Stimulated activated CD4-positive, alpha-beta T cell treated with anti-CD3 and anti-CD28 coated beads, Interleukin-15, amount 100 ng/mL, for 48 hours (primary cell): ENCODE measurements at regions not wholly inside any gene's neighbourhood (a gene's known extent, or its start where the extent isn't known, plus 50 kb on each side); places are given as distances from the start of the nearest gene placed in this dataset.

Experiments
- DNase-seq, 2 donors: peaks; one replicate each; pipeline ENCODE4 v3.0.0-alpha.2; 2020; ENCODE audit warnings: low read depth in 2 of 2

GRCh38 chr16:80300876-80301275 is 239.9 kb upstream of the DYNLRB2 start:
- no peak for DNase-seq

GRCh38 chr16:80300456-80300855 is 240.3 kb upstream of the DYNLRB2 start:
- DNase-seq = no peak

DNA sequence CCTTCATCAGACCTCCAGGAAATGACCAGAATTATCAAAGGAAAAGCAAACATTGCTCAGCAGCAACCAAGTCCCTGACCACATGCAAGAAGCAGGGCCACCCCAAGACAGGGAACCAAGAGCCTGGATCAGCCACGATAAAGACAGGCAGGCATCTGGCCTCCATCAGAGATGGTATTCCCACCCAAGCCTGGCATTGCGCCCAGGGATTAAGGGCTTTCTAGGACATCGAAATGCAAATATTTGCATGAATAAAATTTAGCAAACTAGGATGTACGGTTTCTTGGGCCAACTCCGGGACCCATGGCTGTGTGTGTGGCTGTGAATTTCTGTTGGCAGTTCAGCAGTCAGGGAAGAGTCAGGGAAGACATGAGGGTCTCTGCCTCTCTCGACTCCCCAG is 241.4 kb upstream of the DYNLRB2 start:
- no peak for DNase-seq

DNA sequence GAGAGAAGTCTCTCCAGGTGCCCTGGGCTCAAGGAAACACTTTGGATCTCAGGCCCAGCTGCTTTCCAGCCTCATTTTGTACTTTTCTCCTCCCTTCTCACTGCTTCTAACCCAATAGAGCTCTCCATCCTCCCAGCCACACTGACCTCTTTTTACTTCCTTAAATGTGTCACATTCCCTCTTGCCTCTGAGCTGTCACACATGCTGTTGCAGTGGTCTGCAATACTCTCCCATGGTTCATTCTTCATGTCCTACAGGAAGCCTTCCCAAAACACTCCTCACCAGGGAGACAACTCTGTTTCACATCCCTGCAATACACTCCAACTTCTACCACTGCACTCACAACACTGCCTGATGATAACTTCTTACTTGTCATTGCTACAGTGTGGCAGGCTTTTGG is 242.1 kb upstream of the DYNLRB2 start:
- no peak for DNase-seq

- DNase-seq = no peak
Measured at GRCh38 chr16:80296034-80296433, 244.8 kb upstream of the DYNLRB2 start.

- no peak for DNase-seq
Measured at GRCh38 chr16:80294172-80294571, 246.6 kb upstream of the DYNLRB2 start.

GRCh38 chr16:80288616-80289015 is 252.2 kb upstream of the DYNLRB2 start:
- no peak for DNase-seq

DNA sequence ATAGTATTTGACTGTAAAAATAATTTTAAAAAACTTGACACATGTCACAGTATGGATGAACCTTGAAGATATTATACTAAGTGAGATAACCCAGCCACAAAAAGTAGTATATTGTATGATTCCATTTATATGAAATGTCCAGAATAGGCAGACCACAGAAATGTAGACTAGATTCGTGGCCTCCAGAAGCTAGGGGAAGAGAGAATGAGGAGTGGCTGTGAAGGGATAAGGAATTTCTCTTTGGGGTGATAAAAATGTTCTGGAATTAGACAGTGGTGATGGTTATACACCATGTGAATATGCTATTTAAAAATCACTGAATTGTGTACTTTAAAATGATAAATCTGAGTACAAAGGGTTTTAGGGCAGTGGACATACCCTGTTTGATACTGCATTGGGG is 253.1 kb upstream of the DYNLRB2 start:
- DNase-seq = no peak

- DNase-seq = no peak
Measured at GRCh38 chr16:80285104-80285503, 255.7 kb upstream of the DYNLRB2 start.

DNA sequence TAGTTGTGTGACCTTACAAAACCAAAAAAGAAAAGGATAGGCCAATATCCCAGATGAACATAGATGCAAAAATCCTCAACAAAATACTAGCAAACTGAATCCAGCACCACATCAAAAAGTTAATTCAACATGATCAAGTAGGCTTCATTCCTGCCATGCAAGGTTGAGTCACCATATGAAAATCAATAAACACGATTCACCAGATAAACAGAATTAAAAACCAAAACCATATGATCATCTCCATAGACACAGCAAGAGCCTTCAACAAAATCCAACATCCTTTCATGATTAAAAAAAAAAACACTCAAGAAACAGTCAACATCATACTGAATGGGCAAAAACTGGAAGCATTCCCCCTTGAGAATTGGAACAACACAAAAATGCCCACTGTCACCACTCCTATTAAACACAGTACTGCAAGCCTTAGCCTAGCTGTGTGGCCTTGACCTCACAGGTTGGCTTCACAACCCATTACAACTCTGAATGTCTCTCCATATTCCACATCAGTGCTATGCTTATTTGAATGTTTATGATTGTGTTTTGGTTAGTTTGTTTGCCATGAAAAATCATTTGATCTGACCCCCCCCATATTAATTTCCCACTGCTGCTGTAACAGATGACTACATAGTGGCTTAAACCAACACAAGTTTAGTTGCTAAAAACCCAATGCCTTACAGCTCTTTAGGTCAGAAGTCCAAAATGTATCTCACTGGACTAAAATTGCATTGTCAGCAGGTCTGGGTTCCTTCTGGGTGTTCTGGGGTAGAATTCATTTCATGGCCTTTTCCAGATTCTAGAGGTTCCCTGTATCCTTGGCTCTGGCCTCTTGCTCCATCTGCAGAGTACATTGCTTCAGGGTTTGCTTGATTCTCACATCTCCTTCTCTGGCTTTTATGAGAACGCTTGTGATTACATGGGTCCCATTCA is 257.1 kb upstream of the DYNLRB2 start:
- no peak for DNase-seq

- DNase-seq = no peak
Measured at GRCh38 chr16:80280557-80280956, 260.2 kb upstream of the DYNLRB2 start.

- no peak for DNase-seq
Measured at GRCh38 chr16:80279656-80280055, 261.1 kb upstream of the DYNLRB2 start.

DNA sequence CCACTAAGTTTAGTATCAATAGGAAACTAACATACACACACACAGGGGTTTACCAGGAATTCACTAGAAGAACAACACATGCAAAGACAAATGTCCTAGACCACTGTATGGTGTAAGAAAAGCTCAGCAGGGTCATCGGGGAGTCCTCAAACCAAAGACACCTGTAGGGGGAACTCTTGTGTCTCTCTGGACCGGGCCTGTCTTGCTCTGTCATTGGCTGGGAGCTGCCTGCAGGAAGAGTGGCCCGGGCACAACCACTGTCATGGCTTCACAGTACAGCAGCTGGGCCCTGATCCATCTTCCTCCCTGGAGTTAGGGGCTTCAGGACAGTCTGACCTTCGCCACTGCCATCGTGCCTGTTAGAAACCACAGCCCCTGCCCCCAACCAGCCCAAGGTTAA is 263.6 kb upstream of the DYNLRB2 start:
- DNase-seq = no peak

GRCh38 chr16:80274576-80275191 is 266.1 kb upstream of the DYNLRB2 start:
- no peak for DNase-seq

DNA sequence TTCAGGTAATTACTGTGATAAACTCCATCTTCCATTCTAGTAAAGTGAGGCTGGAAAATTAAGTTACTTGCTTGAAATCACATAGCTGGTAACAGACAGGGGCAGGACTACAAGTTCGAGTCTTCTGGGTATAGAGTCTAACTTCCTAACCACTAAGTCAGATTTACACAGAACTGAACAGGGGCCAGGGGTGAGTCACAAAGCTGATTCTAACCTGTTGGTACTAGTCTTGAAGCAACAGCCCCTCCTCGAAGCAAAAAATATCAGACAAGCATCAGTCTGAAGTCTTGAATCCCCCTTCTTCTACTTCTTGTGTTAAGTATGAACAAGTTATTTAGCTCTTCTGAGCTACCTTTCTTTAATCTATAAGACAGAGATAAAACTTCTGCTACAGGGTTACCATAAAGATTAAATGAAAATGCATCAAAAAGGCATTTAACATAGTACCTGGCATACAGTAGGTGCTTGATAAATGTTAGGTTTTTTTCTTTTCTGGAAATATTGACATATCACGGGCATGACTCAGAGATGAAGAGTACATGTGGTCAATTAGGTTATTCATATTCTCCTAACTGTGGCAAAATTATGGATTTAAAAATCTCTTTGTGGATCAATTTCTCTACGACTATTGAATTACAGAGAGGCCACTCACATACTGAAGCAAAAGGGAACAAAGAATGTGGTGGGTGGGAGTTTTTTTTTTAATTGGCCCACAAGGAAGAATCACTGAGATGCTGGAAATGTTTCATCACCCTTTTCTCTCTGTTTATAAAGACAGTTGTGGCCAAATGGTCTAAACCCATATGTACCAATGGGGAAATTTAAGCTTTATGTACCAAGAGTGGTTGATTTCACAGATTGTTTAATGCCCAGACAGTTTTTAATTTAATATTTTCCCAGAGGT is 266.9 kb upstream of the DYNLRB2 start:
- DNase-seq = no peak

- DNase-seq = no peak
Measured at GRCh38 chr16:80265624-80266306, 275.0 kb upstream of the DYNLRB2 start.

- DNase-seq = no peak
Measured at GRCh38 chr16:80263848-80264694, 276.7 kb upstream of the DYNLRB2 start.

- DNase-seq = no peak
Measured at GRCh38 chr16:80263181-80263823, 277.5 kb upstream of the DYNLRB2 start.

DNA sequence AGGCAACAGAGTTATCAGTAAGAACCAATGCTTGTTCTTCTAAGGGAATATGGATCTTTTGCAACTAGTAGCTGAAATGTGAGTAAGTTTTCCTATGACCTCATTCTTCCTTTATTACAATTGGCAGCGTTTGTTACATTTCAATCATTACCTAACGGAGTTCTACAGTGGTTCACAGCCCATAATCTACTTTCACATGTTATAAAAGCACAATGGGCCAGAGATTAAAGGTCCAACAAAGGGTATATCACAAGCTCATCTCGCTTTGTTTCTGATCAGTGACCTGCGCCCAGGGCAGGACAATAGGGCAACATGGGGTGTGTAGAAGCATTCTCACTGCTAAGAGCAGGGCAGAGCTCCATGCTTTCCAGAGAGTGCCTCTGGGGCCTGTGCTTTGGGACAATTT is 279.9 kb upstream of the DYNLRB2 start:
- DNase-seq = no peak

GRCh38 chr16:80259290-80259805 is 281.4 kb upstream of the DYNLRB2 start:
- DNase-seq = no peak
